ENCODE measurements at regions not wholly inside any gene's neighbourhood (a gene's known extent, or its start where the extent isn't known, plus 50 kb on each side); places are given as distances from the start of the nearest gene placed in this dataset.
"Not testable (repeated sequence)": the region's sequence is repeated elsewhere in the genome, so short reads cannot be mapped to it uniquely, and the experiment has no call there.

DNA sequence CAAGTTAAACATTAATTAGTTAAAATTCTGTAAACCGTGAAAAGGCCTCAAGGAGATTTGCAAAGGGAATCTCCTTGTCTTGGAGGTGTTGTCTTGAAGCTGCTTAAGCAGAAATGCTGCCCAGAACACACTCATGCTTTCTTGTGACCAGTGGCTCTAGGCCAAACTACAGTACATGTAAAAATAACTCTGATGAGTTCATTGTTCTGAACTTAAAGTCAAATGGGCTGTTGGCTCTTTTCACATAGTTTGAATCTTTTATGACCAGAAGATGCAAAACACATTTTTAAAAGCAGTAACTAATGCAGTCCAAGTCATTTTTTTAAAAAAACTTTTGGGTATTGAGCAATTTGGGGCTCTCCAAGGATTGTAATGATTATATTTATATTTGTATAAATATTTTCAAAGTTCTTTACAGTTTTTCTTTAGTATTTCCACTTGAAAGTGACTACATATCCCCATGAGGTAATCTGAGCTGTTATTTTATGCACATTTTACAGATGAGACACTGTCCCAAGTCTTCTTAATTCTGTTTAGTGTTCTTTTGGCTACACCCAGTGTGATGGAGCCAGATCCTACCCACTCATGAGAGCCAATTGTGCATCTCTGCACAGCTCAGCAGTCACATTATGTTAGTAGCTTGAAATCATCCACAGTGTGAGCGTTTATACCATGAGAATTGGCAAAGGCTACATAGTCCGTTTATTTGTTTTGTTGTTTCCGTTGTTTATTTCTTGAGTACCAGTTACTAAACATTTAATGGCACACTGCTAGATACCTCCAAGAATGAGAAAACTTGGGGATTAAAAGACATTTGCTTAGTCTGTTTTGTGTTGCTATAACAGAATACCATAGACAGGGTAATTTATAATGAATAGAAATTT, 112.8 kb upstream of the ATXN3L start:
- DNase-seq: no peak
- intact Hi-C loops (cut with DNase I): no loop called here

GRCh38 chrX:13430136-13430827, 110.4 kb upstream of the ATXN3L start:
- no peak for DNase-seq
- intact Hi-C loops (cut with DNase I): no loop called here

DNA sequence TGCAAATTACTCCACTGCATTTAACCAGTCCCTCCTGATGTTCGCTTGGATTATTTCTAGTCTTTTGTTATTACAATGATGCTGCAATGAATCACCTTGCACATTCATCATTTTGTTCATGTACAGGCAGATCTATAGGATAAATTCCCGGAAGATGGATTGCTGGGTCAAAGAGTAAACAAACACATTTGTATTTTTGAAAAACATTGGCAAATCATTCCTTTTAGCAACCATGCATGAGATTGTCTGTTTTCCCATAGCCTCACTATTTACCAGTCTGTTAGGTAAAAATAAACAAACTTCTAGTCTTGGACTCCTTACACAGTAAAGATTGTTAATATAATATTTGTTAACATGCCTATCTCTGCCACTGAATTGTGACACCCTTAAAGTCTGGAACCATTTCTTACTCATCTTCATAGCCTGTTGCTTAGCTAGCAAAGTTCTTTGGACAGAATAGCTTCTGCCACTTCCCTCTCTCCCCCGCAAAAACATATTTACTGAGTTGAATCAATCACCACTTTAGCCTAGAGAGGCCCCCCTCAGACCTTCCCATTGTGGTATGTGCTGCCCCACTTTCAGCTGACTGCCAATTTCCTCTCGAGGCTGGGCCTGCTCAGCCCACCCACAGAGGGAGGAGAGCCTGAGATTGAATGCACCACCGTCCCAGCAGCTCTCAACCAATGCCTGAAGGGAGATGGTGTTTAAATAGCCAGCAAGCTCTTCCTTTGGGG, 108.4 kb upstream of the ATXN3L start:
- intact Hi-C loops (cut with DNase I): no loop called here
- no peak for DNase-seq

- DNase-seq: no peak
- intact Hi-C loops (cut with DNase I): no loop called here
Observed at GRCh38 chrX:13427441-13428052, 107.7 kb upstream of the ATXN3L start.

GRCh38 chrX:13420545-13421183, 100.8 kb upstream of the ATXN3L start:
- intact Hi-C loops (cut with DNase I): no loop called here
- no peak for DNase-seq

DNA sequence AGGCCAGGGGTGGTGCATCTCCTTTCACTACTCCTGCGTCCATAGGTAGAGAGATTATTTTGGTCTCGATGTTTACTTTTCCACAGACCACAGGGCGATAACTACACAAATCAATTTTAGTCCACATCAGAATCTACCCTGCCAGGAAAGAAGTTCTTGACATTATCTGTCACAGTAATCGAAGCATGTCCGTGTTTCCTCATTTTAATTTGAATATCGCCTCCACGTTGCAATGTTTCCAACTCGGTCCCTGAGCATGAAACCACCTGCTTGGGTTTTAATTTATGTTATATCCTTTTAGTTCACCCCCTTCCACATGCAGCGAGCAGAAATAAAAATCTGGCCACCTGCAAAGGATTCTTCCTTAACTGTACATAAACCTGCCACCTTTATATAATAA, 100.1 kb upstream of the ATXN3L start:
- intact Hi-C loops (cut with DNase I): no loop called here
- no peak for DNase-seq

- DNase-seq: peak in 35 of 42 donors; percentile 10 to 75 (median 37)
- intact Hi-C loops (cut with DNase I): no loop called here
Observed at GRCh38 chrX:13419276-13419675, 99.4 kb upstream of the ATXN3L start.

GRCh38 chrX:13418126-13419097, 98.6 kb upstream of the ATXN3L start:
- intact Hi-C loops (cut with DNase I): no loop called here
- no peak for DNase-seq

- intact Hi-C loops (cut with DNase I): no loop called here
- DNase-seq: no peak
Observed at GRCh38 chrX:13415509-13415908, 95.7 kb upstream of the ATXN3L start.

GRCh38 chrX:13414006-13414647, 94.3 kb upstream of the ATXN3L start:
- intact Hi-C loops (cut with DNase I): no loop called here

GRCh38 chrX:13412208-13412600, 92.4 kb upstream of the ATXN3L start:
- DNase-seq: no peak
- intact Hi-C loops (cut with DNase I): no loop called here

More at GRCh38 chrX:13414006-13414647, 94.3 kb upstream of the ATXN3L start:
- no peak for DNase-seq

DNA sequence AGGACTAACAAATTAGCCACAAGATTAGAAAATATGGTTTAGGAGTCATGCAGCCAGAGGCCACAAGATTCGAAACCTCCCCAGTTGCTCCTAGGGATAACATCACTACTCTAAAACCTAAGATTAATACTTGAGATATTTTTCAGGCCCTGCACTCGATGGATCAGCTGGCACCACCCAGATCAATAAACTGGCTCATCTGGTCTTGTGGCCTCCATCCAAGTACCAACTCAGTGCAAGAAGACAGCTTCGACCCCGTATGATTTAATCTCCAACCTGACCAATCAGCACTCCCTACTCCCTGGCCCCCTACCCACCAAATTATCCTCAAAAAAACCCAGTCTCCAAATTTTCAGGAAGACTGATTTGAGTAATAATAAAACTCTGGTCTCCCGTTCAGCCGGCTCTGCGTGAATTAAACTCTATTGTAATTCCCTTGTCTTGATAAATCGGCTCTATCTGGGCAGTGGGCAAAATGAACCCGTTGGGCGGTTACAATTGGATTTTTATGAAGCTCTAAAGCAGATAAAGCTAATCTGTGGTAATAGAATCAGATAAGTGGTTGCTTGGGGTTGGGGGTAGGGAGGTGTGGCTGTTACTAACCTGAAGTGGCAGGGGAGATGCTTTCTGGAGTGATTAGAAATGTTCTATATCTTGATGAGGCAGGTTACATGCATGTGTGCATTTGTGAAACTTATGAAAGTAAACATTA, 91.8 kb upstream of the ATXN3L start:
- intact Hi-C loops (cut with DNase I): no loop called here
- DNase-seq: no peak

GRCh38 chrX:13408599-13408998, 88.7 kb upstream of the ATXN3L start:
- DNase-seq; intact Hi-C loops (cut with DNase I): not testable (repeated sequence)

DNA sequence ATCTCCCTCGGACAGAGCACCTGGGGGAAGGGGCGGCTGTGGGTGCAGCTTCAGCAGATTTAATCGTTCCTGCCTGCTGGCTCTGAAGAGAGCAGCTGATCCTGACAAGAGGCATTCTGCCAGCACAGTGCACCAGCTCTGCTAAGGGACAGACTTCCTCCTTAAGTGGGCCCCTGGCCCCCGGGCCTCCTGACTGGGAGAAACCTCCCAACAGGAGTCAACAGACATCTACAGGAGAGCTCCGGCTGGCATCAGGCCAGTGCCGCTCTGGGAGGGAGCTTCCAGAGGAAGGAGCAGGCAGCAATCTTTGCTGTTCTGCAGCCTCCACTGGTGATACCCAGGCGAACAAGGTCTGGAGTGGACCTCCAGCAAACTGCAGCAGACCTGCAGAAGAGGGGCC, 84.9 kb upstream of the ATXN3L start:
- peak in 3 of 42 donors; percentile 16 to 27 (median 19) for DNase-seq
- intact Hi-C loops (cut with DNase I): not testable (repeated sequence)

GRCh38 chrX:13404364-13404763, 84.5 kb upstream of the ATXN3L start:
- DNase-seq: no peak

GRCh38 chrX:13401724-13402123, 81.9 kb upstream of the ATXN3L start:
- no peak for DNase-seq
- intact Hi-C loops (cut with DNase I): no loop called here

More at GRCh38 chrX:13404364-13404763, 84.5 kb upstream of the ATXN3L start:
- intact Hi-C loops (cut with DNase I): no loop called here

- DNase-seq: no peak
- intact Hi-C loops (cut with DNase I): no loop called here
Observed at GRCh38 chrX:13398839-13399238, 79.0 kb upstream of the ATXN3L start.
